H1 (cell line): ENCODE measurements at regions not wholly inside any gene's neighbourhood (a gene's known extent, or its start where the extent isn't known, plus 50 kb on each side); places are given as distances from the start of the nearest gene placed in this dataset.

ENCODE experiments used
- BACH1 ChIP-seq: IDR thresholded peaks from 2 replicates; pipeline ENCODE4 v1.6.1; 2012; ENCODE audit warnings: low read length, improper control_type of control experiment
- BCL11A ChIP-seq, 2 experiments: IDR thresholded peaks; one replicate each; pipeline ENCODE4 v1.6.1; 2011; ENCODE audit warnings: low read depth in 2 of 2, low read length in 2 of 2, mild to moderate bottlenecking in 2 of 2

GRCh38 chr4:124481123-124481522, 231.4 kb downstream of the ANKRD50 start (continued):
- no peak for TF ChIP-seq BCL11A (IDR thresholded peaks at IDR 0.05; ENCODE audit: low read depth in 2 of 2, low read length in 2 of 2)
- TF ChIP-seq BACH1: no peak
